Limb (tissue), 2 donors: ENCODE measurements at regions not wholly inside any gene's neighbourhood (a gene's known extent, or its start where the extent isn't known, plus 50 kb on each side); places are given as distances from the start of the nearest gene placed in this dataset.
"Not testable (repeated sequence)": the region's sequence is repeated elsewhere in the genome, so short reads cannot be mapped to it uniquely, and the experiment has no call there.

ENCODE experiments used
- DNase-seq, 2 donors: peaks; one replicate each; pipeline ENCODE4 v3.0.0-alpha.2; 2016; ENCODE audit errors: extremely low spot score in 2 of 2

DNA sequence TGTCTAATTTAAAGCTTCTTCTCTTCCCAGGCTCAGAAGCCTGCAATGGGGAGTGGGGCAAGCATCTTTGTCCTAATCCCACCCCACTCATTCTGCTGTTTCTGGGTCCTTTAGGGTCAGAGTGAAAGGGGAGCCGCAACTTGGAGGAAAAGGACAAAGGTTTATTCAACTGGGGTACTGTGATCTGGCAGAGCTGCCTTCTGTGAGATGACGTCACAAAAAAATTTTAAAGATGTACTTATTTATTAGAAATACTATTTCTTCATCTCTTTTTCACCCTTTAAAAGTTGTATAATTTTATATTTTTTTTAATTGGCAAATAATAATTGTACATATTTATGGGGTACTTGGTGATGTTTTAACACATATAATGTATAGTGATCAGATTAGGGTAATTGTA is 302.6 kb downstream of the TDRD3 start:
- no peak for DNase-seq

DNA sequence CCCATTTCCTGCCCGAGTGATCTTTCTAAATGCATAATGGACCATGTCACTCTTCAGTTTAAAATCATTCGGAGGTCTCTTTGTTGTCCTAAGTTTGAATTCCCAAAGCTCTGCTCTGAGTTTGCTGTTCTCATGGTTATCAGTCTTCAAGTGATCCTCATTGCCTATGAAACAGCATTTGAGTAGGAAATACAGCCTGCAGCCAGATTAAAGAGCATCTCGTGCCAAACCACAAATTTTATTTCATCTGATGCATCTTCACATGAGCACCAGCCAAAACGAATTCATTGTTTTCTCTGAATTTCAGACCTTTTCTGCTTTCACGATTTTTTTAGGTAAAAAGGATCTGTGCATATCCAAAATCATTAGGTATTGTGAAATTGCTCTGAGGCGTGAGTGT is 299.6 kb downstream of the TDRD3 start:
- no peak for DNase-seq

DNA sequence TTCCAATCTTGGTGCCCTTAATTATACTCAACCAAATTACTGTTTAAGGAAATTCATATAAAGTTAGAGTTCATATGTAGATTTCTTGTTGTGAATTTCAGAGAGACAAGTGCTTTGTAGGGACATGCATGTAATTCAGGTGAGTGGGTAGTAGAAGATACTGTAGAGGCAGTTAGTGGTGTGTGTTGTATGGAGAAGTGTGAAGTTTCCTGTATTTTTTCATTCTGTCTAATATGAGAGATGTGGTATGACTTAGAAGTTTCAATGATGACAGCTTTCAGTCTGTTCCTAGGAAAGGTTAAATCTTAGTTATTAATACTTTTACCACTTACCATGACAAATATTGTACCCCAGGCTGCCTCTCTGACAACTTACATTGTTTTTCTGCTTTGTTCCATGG is 294.2 kb downstream of the TDRD3 start:
- no peak for DNase-seq

DNA sequence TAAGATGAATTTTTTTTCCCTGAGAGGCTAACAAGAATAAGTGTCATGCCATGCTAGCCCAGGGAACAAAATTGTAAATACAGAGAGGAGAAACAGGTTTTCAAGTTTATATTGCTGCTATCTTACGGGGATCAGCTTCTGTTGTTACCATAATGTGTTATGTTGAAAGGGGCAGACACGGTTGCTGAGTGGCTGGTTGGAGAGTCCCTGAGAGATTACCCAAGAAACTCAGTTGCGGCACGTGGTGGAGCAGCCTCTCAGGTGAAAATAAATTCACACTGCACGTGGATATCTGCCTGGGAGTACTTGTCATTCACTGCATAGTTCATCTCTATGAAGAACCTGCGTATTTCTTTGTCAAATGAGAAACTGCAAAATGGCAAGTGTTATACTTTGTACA is 293.6 kb downstream of the TDRD3 start:
- DNase-seq = no peak

DNA sequence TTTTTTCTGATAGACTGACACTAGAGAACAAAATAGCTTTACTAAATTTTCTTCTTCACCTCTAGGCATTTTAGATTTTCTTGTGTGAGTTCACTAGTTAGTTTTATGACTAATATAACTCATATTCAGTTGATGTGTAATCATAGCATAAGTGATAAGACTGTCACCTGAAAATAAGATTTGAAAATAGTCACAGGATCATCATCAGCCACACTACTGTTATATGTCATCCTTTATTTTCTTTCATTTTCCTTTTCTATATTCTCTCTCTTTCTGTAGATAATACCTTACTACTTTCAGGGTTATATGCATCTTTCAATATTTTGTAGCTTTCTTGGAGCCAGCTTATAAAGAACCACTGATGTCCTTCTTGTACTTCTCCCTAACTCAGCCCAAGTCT is 292.6 kb downstream of the TDRD3 start:
- no peak for DNase-seq

DNA sequence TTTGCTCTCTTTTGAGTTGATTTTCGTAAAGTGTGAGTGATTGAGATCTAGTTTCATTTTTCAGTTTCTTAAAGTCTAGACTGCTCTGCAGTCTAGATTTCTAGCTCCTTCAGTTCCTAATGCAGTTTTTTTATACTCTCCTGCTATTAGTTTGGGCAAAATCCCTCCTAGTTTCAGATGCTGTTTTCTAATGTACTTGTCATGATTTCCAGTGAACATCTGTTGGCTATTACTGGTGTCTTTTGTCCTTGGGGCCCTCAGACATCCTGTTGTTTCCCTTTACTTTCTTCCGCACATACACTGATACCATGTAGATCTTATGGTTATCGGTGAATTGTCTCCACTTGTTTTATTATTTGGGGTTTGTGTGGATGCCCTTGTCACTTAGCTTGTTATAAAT is 292.1 kb downstream of the TDRD3 start:
- DNase-seq = peak in 1 of 2 donors; percentile 22

DNA sequence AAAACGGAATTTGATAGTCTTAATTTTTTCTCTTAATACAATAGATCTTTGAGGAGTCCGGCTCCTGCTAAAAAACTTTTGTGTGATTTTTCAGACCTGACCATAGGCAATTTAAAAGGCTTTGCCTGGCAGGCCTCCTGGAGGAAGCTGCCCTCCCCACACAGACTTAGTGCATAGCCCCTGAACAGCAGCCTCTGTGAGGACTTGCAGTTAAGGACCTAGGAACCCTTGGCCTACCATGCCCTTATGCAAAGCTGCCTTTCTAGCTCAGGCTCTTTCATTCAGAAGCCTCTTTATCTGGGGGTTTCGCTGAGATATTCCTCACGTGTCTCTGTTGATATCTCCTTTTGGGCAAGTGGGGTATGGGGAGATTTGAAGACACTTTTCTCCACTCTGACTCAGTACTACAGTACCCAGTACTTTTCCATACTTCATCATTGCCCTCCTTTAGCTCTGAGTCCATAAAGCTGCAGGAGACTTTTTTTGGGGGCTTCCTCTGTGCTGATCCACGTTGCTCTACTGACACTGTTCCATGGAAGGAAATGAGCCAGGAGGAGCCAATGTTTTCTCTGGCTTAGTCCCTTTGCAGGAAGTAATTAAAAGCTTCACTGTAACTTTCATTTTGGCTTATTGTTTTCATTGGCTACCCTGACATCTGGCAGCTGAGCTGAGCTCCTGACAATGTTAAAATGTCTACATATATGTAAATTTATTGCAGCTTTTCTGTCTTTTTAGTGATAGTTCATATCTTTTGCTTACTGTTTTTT is 283.1 kb downstream of the TDRD3 start:
- DNase-seq = no peak

DNA sequence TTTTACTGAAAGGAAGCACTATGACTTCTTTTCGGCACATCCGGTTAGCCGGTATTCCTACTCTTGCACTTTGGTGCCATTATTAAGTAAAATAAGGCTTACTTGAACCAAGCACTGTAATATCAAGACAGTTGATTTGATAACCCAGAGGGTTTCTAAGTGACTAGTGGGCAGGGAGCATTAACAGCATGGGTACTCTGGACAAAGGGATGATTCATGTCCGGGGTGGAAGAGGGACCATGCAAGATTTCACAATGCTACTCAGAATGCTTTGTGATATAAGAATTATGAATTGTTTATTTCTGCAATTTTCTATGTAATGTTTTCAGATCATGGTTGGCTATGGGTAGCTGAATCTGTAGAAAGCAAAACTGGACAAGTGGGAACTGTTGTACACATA is 282.1 kb downstream of the TDRD3 start:
- DNase-seq = no peak

DNA sequence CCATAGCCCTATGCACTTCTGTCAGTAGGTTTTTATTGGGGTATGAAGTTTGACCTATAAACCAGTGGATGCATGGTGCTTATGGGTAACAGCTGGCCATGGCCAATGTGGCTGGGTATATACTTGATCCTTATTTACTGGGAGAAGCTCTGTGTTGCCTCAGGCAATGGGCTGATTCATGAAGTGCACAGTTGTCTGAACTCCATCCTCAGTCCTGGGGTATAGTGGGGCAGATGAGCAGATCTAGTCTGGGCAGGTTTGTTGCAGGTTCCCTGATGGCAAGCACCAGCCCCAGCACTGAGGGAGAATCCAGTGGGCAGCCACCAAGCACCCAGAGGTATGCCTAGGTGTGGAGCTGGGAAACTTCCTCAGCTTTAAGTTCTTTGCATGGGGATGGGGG is 274.4 kb downstream of the TDRD3 start:
- DNase-seq = no peak

DNA sequence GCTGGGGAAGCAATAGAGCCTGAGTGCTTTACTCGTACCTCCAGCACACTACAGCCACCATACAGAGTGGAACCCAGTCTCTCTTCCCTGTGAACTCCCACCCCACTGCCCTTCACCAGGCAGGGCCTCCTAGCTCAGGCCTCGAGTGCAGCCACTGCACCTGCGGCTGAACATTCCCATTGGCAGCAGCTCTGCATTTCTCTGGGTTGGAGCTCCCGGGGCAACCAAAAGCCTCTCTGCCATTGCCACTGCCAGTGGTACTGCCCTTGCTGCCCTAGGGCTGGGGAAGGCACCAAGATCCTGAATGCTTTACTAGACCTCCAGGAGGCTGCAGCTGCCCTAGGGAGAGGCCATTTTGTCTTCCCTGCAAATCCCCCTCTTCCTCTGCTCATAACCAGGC is 266.8 kb downstream of the TDRD3 start:
- no peak for DNase-seq

DNA sequence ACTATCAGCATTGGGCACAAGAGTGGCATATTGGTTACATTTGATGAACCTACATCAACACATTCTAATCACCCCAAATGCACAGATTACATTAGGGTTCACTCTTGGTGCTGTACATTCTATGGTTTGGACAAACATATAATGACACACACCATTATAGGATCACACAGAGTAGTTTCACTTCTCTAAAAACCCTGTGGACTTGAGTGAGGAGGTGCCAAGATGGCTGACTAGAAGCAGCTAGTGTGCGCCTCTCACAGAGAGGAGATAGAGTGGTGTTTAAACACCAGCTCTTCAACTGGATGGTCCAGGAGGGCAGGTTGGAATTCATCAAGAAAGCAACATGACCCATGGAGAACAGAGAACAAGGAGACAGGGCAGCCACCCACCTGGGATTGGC is 265.6 kb downstream of the TDRD3 start:
- DNase-seq = no peak

DNA sequence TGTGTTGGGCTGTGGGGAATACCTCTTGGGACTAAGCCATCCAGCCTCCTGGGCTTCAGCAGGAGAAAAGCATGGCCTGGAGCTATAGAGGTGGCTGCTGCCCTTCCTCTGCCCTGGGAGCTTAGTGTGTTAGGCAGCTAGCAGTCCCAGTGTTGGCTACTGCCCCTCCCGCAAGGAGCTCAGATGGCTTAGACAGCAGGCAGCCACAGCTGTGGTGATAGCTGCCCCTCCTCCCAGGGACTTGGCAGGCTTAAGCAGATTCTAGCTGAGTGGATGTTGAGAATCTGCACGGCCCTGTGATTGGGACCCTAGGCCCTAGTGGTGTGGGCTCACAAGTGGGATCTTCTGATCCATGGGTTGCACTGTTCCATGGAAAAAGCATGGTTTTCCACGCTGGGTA is 264.5 kb downstream of the TDRD3 start:
- peak in 1 of 2 donors; percentile 27 for DNase-seq

DNA sequence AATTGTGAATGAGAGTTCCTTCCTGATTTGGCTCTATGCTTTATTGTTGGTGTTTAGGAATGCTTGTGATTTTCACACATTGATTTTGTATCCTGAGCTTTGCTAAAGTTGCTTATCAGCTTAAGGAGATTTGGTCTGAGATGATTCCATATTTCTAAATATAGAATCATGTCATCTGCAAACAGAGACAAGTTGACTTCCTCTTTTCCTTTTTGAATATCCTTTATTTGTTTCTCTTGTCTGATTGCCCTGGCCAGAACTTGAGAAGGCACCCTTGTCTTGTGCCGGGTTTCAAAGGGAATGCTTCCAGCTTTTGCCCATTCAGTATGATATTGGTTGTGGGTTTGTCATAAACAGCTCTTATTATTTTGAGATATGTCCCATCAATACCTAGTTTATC is 260.6 kb downstream of the TDRD3 start:
- DNase-seq = not testable (repeated sequence)

DNA sequence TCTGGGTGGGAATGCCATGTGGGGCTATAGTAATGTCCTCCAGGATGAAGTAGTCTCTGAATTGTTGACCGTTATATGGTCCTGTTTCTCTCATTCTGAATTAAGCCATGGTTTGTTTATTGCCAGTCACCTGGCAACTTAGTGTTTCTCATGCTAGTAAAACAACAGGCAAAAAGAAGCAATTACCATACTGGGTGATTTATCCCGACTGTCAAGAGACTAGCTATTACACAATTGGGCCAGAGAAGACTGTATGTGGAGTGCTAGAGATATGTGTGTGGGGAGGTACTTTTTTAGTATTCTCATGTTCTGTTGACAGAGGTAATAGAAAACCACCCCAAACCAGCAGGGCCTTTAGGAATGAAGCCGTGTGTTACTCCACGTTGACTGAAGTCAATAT is 258.2 kb downstream of the TDRD3 start:
- no peak for DNase-seq

DNA sequence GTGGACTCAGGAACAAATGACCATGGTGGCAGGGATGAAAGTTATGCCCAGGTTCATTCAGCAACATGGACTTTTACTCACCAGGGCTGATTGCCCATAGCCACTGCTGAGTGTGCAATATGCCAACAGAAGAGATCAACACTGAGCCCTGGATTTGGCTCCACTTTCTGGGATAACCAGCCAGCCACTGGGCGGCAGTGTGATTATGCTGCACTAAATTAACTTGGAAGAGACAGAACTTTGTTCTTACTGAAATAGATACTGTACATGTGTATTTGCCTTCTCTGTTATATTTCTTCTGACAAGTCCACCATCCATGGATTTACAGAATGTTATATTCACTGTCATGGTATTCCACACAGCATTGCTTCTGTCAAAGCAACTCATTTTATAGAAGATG is 257.4 kb downstream of the TDRD3 start:
- peak in 1 of 2 donors; percentile 19 for DNase-seq

DNA sequence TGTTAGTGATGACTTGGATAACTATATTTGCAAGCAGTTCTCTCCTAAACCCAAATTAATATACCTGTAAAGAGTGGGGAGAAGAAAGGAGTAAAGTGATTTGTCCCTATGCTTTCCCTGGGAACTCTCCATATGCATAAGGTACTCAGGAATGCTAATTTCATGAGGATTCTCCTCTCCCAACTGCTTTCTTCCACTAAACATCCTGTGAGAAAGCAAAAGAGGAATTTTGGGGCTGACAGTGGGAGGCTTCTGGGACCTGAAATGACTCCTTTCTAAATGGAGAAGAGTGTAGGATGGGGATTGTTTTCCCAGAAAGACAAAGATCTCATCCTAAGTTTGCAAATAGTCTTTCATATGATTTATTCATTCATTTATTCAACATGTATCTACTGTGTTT is 250.5 kb downstream of the TDRD3 start:
- no peak for DNase-seq

DNA sequence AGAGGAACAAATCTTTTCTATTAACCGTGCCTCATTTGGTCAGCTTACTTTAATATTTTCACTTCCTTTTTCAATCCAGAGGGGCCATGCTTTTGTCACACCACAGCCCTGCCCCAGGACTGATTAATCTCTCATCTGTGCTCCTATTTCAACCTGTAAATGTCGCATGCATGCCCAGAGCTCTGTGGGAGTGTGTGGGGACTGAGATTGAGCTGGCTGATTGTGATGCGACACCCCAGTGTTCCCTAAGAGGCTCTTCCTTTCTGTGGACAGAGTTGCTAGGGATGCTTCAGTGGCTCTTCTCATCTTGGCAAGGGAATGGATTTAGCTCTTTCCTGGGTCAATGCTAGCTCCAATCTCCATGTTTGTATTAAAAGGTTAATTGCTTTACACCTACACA is 249.6 kb downstream of the TDRD3 start:
- no peak for DNase-seq

DNA sequence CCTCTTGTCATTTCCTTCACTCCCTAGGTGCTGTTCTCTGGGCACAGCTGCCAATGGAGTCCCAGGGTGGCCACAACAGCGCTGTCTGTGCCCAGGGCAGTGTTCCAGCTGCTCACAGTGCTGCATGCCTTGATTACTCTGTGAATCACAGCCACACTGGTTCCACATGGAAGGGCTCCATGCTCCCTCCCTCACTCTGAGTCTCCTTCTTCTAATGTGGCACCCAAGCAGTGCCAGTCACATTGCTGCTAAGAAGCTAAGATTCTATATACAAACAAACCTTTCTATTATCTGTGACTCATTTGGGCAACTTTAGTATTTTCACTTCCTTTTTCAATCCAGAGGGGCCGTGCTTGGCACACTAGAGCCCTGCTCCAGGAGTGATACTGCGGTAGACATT is 248.7 kb downstream of the TDRD3 start:
- DNase-seq = no peak

DNA sequence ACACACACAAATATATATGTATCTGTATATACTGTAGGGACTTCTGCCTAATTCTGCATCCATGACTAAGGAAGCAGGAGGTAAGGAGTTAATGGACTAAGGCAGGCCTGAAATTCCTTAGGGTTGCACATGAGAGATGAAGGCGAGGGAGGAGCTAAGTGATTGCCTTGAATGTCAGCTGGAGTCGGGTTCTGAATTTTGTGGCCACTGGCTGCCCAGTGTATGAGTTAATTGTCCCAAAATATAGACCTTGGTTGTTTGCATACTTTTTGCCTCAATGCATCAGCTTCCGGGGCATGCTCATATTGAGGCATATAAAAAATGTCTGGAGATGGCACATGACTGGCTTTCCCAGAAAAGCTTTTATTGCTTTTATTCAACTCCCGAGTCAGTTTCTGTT is 245.5 kb downstream of the TDRD3 start:
- no peak for DNase-seq

DNA sequence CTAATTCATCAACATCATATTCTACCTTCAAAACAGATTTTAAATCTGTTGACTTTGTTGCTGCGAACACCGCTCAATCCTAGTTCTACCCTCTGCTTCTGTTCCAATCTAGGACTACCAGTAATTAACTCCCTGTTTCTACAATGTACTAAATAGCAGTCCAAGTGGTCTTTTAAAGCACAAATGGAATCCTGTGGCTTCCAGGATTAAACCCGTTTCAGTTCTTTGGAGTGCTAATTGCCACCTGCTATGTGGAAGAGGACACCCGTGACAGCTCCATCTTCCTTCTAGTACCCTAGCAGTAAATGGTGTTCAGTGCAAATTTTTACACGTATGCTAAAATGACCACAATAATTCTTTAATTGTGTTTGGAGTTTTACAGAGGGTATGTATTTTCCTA is 232.1 kb downstream of the TDRD3 start:
- no peak for DNase-seq

DNA sequence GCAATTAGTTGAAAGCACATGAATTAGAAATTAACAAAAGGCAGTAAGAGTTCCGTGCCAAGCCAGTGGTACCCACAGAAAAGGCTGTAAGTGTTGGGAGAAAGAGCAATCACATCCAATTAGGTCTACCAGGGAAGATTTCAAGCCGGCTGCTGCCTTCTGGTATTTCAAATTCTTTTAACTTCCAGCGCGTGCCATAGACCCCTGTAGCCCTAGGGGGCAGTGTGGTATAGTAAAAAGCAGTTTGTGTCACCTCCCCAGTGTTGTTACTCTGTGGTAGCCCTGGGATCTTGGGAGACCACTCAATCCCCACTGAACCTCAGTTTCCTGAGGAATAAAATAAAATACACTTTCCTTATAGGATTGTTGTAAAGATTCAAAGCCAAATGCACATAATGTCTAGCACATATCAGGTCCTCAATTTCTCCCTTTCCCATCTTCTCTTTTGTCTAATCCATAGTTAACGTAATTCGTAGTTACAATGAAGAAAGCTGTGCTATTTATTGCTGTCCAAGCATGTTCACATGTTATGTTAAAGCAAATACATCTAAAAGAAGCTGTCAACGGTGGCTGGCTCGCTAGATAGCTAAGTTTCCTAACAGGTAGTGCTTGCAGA is 230.2 kb downstream of the TDRD3 start:
- peak; percentile 19 to 50 for DNase-seq
